Mucosa of descending colon (tissue), 3 donors: ENCODE measurements at regions not wholly inside any gene's neighbourhood (a gene's known extent, or its start where the extent isn't known, plus 50 kb on each side); places are given as distances from the start of the nearest gene placed in this dataset.
"Not testable (repeated sequence)": the region's sequence is repeated elsewhere in the genome, so short reads cannot be mapped to it uniquely, and the experiment has no call there.

ENCODE experiments used
- ATAC-seq: fragments of 200-7000 bp; cut with Tn5 transposase; one replicate; pipeline ENCODE4 v1.9.1; 2020; ENCODE audit warnings: mild to moderate bottlenecking, moderate library complexity
- DNase-seq, 3 donors: peaks; one replicate each; pipeline ENCODE4 v3.0.0-alpha.2; 2020
- H3K36me3 ChIP-seq: fragments of 200-600 bp; one replicate; pipeline ENCODE4 v1.8.0; 2021; ENCODE audit warnings: low read depth, mild to moderate bottlenecking
- H3K4me1 ChIP-seq: fragments of 200-600 bp; one replicate; pipeline ENCODE4 v1.8.0; 2021; ENCODE audit warnings: low read depth, mild to moderate bottlenecking
- H3K4me3 ChIP-seq: fragments of 200-600 bp; one replicate; pipeline ENCODE4 v1.8.0; 2021; ENCODE audit warnings: mild to moderate bottlenecking
- H3K9me3 ChIP-seq: fragments of 200-600 bp; one replicate; pipeline ENCODE4 v1.8.0; 2021; ENCODE audit warnings: mild to moderate bottlenecking
- intact Hi-C, 2 donors: fragments of 100-400 bp; cut with DNase I in 1 of 2; cut with micrococcal nuclease in 1 of 2; formaldehyde crosslinking; loops; one replicate each; pipeline versions ENCODE4 v1.11.0 to v1.11.1; 2022; cut with DNase I, micrococcal nuclease
- TF ChIP-seq, protein P1 (sequence below): fragments of 200-600 bp; IDR thresholded peaks from one replicate; pipeline ENCODE4 v1.8.0; 2022; ENCODE audit warnings: antibody characterized with exemption, mild to moderate bottlenecking
- donor health status: DM: no; HTN: no; CAD: no; lungs with moderate emphysema.
- donor health status: DM: no; HTN: no; CAD: no.
- donor health status: DM: no; HTN: yes; CAD: no.

DNA sequence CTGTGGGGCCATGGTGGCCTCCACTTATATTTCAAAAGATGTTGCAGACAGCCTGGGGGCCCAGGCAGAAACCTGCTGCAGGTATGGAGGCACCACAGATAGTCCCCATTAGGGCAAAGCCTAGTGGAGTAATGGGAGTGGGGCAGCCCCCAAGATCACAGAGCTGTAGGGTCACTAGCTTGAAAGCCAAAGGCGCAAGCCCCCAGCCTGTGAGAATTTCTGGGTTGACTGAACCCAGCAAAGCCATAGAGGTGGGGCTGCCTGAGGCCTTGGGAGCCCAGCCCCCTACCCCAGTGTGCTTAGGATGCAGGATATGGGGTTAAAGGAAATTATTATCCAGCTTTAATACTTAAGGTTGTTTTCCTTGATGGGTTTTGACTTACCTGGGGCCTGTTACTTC, 165.3 kb upstream of the FBN2 start:
- no peak for ATAC-seq
- H3K9me3 ChIP-seq = no peaks in the 10 kb centered on the region
- DNase-seq = no peak
- H3K4me1 ChIP-seq = no peaks in the 10 kb centered on the region
- H3K36me3 ChIP-seq = no peaks in the 10 kb centered on the region
- H3K4me3 ChIP-seq = no peak overlapping the region
- TF ChIP-seq, protein P1, sequence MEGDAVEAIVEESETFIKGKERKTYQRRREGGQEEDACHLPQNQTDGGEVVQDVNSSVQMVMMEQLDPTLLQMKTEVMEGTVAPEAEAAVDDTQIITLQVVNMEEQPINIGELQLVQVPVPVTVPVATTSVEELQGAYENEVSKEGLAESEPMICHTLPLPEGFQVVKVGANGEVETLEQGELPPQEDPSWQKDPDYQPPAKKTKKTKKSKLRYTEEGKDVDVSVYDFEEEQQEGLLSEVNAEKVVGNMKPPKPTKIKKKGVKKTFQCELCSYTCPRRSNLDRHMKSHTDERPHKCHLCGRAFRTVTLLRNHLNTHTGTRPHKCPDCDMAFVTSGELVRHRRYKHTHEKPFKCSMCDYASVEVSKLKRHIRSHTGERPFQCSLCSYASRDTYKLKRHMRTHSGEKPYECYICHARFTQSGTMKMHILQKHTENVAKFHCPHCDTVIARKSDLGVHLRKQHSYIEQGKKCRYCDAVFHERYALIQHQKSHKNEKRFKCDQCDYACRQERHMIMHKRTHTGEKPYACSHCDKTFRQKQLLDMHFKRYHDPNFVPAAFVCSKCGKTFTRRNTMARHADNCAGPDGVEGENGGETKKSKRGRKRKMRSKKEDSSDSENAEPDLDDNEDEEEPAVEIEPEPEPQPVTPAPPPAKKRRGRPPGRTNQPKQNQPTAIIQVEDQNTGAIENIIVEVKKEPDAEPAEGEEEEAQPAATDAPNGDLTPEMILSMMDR = no peak
- intact Hi-C loops = no loop called here

DNA sequence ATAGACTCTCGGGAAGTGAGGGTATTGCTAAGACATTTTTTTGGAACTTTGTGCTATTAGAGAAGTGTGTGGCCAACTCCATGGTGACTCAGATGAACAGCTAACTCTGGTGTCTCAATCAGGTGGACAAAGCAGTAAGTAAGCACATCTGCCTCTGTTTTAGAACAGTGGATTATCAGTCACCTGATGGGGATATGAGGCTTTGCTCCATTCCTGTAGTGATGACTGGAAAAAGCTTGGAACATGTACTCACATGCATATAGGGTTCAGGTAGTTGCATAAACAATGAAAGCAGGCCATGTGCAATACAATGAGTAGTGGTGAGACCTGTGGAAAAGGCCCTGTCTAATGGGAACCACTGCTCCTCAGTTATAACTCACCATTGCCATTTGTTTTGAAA, 168.2 kb upstream of the FBN2 start:
- TF ChIP-seq, protein P1 = no peak
- Histone ChIP-seq H3K4me3 (no peak overlapping the region), H3K36me3 (no peaks in the 10 kb centered on the region), H3K4me1 (no peaks in the 10 kb centered on the region), H3K9me3 (no peaks in the 10 kb centered on the region)
- no peak for ATAC-seq
- no peak for DNase-seq
- intact Hi-C loops = no loop called here

DNA sequence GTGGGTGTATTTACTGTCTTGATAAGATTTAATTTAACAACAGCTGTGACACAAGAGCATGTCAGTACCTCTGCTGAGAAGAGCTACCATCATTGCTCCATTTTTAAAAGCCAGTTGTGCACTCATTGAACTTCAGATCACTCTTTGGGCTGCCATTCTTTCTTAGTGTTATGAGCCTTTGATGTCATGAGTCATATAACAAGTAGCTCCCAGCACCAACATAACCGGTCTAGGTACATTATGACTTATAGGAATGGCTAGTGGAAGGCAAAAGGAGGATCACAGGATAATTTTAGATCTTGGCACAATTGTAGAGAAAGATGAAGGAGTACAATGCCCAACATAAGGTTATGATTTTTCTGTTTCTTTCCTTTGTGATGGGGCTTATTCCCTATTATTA, 170.8 kb upstream of the FBN2 start:
- no peaks in the 10 kb centered on the region for H3K9me3 ChIP-seq
- intact Hi-C loops = no loop called here
- DNase-seq (no peak), ATAC-seq (no peak)
- TF ChIP-seq, protein P1 = no peak
- H3K4me1 ChIP-seq = no peaks in the 10 kb centered on the region
- H3K36me3 ChIP-seq = no peaks in the 10 kb centered on the region
- no peak overlapping the region for H3K4me3 ChIP-seq

DNA sequence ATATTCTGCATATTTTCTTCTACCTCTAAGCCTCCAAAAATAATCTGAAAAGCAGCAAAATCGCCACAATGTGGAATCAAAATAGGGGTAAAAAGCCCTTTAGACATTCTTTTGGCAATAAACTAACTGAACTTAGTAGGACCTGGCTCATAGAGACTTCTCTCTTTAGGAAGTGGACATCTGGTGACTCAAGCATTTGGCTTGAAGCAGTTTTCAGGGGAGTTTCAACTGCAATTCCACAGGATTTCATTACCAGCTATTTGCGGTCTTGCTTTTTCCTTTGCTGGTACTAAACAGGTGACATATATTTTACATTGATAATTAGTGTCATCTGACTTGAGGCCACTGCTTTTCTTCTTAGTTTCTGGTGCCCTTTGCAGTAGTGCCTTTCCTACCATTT, 173.2 kb upstream of the FBN2 start:
- no peak for DNase-seq
- Histone ChIP-seq H3K36me3 (no peaks in the 10 kb centered on the region), H3K9me3 (no peaks in the 10 kb centered on the region), H3K4me1 (no peaks in the 10 kb centered on the region), H3K4me3 (no peak overlapping the region)
- TF ChIP-seq, protein P1 = no peak
- intact Hi-C loops = no loop called here
- ATAC-seq = no peak

DNA sequence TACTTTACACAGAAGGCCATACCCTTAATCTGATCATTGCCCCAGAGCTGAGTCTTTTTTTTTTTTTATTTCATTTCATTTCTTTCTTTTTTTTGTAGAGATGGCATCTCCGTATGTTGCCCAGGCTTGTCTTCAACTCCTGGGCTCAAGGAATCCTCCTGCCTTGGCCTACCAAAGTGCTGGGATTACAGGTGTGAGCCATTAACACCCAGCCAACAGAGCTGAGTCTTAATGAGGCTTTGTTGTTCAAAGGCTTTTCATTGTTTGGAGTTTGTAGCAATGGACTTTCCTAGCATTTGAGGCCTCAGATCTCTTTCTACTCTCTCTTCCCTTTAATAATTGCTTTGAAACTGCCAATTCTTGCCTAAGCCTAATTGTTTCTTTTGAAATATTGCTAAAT, 176.5 kb upstream of the FBN2 start:
- no peaks in the 10 kb centered on the region for H3K4me1 ChIP-seq
- no peaks in the 10 kb centered on the region for H3K36me3 ChIP-seq
- no peak overlapping the region for H3K4me3 ChIP-seq
- no peaks in the 10 kb centered on the region for H3K9me3 ChIP-seq
- ATAC-seq (no peak), DNase-seq (no peak)
- TF ChIP-seq, protein P1 = no peak
- intact Hi-C loops = no loop called here

DNA sequence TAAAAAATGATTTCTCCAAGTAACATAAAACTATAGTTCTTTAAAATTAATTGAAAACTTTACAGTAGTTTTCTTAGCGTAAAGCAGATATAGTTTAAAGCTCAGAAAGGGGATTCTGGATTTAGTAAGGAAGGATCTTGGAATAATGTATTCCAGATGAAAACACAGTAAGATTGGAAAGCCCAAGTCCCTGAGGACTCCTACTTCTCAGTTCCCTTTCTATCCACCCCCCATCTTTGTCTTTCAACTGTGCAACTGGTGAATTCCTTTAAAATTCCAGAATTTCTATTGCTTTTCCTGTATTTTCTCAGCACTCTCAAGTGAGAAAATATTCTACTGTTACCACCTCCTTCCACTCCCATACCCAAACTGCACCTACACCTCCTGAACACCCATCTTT, 184.5 kb upstream of the FBN2 start:
- no peaks in the 10 kb centered on the region for H3K36me3 ChIP-seq
- no peaks in the 10 kb centered on the region for H3K9me3 ChIP-seq
- ATAC-seq = no peak
- TF ChIP-seq, protein P1 = no peak
- no peak overlapping the region for H3K4me3 ChIP-seq
- no peaks in the 10 kb centered on the region for H3K4me1 ChIP-seq
- intact Hi-C loops = no loop called here
- DNase-seq = no peak

DNA sequence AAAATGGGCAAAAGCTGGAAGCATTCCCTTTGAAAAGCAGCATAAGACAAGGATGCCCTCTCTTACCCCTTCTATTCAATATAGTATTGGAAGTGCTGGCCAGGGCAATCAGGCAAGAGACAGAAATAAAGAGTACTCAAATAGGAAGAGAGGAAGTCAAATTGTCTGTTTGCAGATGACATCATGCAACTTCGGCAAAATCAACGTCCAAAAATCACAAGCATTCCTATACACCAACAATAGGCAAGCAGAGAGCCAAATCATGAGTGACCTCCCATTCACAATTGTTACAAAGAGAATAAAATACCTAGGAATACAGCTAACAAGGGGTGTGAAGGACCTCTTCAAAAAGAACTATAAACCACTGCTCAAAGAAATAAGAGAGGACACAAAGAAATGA, 192.0 kb upstream of the FBN2 start:
- H3K9me3 ChIP-seq, intact Hi-C loops, H3K4me3 ChIP-seq, H3K4me1 ChIP-seq, H3K36me3 ChIP-seq, ATAC-seq, DNase-seq: not testable (repeated sequence)

DNA sequence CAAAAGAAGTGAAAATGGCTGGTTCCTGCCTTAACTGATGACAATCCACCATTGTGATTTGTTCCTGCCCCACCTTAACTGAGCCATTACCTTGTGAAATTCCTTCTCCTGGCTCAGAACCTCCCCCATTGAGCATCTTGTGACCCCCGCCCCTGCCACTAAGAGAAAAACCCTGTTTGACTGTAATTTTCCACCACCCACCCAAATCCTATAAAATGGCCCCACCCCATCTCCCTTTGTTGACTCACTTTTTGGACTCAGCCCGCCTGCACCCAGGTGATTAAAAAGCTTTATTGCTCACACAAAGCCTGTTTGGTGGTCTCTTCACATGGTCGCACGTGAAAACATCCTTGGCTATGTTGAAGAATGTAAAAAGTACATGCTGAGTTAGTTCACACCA, 197.6 kb upstream of the FBN2 start:
- H3K4me3 ChIP-seq, H3K4me1 ChIP-seq, H3K9me3 ChIP-seq, H3K36me3 ChIP-seq, DNase-seq, ATAC-seq, intact Hi-C loops: not testable (repeated sequence)
